Thyroid gland (tissue), 4 donors: ENCODE measurements at regions not wholly inside any gene's neighbourhood (a gene's known extent, or its start where the extent isn't known, plus 50 kb on each side); places are given as distances from the start of the nearest gene placed in this dataset.

ENCODE experiments used
- POLR2A ChIP-seq, 2 donors: fragments of 450-650 bp; IDR thresholded peaks; one replicate each; pipeline ENCODE4 v1.6.1; 2017; ENCODE audit warnings: antibody characterized with exemption in 2 of 2, mild to moderate bottlenecking in 2 of 2, moderate library complexity in 1 of 2
- TF ChIP-seq, protein P1 (sequence below), 6 experiments: fragments of 200-600 bp in 3 of 6; fragments of 450-650 bp in 3 of 6; sonication (generic) in 3 of 6; IDR thresholded peaks; one replicate each; pipeline ENCODE4 v1.5.1; 2016 to 2019; ENCODE audit warnings: antibody characterized with exemption in 6 of 6, mild to moderate bottlenecking in 2 of 6, inconsistent platforms in 1 of 6, moderate library complexity in 1 of 6

DNA sequence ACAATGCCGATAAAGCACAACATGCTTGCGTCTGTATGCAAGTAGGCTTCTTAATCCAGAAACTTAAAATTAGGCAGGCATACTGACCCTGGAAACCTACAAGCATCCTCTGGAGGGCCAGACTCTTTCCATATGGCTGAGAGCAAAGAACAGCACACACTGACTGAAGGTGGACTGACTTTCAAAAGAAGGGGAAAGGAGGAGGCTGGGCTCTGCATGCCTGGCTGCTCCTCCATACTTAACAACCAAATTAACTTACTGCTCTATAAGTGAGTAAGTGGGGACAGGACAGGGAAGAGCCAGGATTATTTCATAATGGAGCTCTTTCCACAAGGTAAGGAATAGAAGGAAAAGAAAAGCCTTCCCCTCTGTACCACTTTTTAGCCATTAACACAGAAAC, 55.9 kb upstream of the ATP8A1 start:
- TF ChIP-seq, protein P1, sequence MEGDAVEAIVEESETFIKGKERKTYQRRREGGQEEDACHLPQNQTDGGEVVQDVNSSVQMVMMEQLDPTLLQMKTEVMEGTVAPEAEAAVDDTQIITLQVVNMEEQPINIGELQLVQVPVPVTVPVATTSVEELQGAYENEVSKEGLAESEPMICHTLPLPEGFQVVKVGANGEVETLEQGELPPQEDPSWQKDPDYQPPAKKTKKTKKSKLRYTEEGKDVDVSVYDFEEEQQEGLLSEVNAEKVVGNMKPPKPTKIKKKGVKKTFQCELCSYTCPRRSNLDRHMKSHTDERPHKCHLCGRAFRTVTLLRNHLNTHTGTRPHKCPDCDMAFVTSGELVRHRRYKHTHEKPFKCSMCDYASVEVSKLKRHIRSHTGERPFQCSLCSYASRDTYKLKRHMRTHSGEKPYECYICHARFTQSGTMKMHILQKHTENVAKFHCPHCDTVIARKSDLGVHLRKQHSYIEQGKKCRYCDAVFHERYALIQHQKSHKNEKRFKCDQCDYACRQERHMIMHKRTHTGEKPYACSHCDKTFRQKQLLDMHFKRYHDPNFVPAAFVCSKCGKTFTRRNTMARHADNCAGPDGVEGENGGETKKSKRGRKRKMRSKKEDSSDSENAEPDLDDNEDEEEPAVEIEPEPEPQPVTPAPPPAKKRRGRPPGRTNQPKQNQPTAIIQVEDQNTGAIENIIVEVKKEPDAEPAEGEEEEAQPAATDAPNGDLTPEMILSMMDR (IDR thresholded peaks at IDR 0.05): no peak
- TF ChIP-seq POLR2A (IDR thresholded peaks at IDR 0.05): no peak
